GM19193 (cell line): ENCODE measurements at regions not wholly inside any gene's neighbourhood (a gene's known extent, or its start where the extent isn't known, plus 50 kb on each side); places are given as distances from the start of the nearest gene placed in this dataset.
A peak's percentile ranks its signal among the peaks of the same experiment; 100 is the strongest.

Experiments
- POLR2A ChIP-seq: IDR thresholded peaks from 4 replicates; pipeline ENCODE4 v1.6.1; 2011; ENCODE audit not compliant: insufficient read depth, insufficient read length; ENCODE audit errors: extremely low read depth

DNA sequence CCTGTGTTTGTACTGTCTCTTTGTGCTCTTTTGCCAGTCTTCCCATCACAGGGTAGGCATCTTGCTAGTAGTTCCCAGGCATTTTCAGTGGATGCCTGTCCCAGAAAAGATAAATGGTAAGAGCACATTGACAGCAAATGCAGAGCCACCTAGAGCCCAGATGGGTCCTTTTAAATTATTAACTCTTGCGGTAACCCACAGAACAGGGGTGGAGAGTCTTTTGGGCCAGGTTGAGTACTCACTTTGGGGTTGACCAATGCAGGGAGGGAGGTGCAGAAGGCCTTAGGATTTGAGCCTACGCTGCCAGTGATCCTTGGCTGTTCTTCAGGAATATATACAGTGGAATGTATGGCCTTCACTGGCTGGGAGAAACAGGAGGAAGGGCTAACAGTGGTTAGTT is 173.8 kb downstream of the MSN start:
- TF ChIP-seq POLR2A, result no peak

DNA sequence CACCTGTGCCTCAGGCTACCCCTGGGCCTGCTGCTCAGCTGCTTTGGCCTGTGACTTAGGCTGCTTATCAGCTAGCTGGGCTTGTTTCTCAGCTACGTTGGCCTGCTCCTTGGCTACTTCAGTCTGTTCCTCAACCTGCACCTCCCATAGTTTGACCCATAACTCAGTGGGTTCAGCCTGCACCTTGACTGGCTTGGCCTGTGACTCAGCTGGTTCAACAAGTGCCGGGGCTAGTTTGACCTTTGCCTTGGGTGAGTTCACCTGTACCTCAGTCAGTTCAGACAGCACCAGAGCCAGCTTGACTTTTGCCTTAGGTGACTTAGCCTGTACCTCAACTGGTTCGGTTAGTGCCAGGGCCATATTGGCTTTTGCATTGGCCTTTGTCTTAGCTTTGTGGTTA is 171.2 kb downstream of the MSN start:
- no peak for TF ChIP-seq POLR2A

DNA sequence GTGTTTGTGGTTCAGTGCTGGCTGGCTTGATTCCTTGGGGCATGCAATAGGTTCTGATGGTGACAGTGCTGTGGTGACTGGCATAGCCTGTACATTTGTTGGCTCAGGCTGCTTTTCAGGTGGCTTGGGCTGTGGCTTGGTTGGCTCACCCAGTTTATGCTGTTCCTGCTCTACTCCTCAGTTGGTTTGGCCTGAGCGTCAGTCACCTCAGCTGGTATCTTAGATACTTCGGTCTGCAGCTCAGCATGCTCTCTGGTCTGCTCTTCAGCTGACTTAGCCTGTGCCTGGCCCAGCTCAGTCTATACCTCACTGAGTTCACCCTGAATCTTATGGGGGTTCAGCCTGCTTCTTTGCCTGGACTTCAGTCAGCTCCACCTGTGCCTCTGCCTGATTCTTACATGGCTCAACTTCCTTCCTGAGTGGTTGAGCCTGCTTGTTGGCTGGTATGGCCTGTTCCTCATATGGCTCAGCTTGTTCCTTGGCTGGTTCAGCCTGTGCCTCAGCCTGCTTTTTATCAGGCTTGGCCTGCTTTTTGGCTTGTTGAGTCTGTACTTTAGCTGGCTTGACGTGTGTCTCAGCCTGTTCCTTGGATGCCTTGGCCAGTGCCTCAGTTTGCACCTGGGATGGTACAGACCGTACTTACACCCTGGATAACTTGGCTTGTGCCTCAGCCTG is 170.6 kb downstream of the MSN start:
- no peak for TF ChIP-seq POLR2A

GRCh38 chrX:65831268-65831667 is 163.8 kb downstream of the MSN start:
- no peak for TF ChIP-seq POLR2A

DNA sequence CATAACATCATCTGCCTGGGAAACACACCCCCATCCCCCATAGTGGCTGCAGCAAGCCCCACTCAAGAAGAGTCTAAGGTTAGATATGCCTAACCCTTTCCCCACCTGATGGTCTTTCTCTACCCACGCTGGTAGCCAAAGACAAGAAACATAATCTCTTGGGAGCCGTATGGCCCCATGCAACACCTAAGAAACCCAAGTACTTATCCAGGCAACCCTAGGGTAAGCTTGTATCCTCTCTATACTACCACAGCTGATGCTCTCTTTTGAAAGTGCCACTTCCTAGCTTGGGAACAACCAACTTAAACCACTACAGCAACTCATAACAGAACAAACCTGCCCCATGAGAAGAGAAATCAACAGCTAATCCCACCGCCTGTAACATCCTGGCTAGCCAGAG is 161.1 kb downstream of the MSN start:
- TF ChIP-seq POLR2A, result no peak

- TF ChIP-seq POLR2A, result peak; percentile 33
These were observed 154.5 kb downstream of the MSN start for GRCh38 chrX:65821721-65822496.

DNA sequence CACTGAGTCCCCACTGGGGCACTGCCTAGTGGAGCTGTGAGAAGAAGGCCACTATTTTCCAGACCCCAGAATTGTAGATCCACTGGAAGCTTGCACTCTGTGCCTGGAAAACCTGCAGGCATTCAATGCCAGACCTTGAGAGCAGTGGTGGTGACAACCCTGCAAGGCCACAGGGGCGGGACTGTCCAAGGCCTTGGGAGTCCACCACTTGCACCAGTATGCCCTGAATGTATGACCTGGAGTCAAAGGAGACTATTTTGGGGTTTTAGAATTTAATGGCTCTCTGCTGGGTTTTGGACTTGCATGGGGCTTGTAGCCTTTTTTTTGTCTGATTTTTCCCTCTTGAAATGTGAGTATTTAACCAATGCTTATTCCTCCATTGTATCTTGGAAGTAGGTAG is 145.8 kb downstream of the MSN start:
- TF ChIP-seq POLR2A, result no peak

GRCh38 chrX:65811558-65812228 is 144.2 kb downstream of the MSN start:
- TF ChIP-seq POLR2A, result no peak
